ENCODE measurements at regions not wholly inside any gene's neighbourhood (a gene's known extent, or its start where the extent isn't known, plus 50 kb on each side); places are given as distances from the start of the nearest gene placed in this dataset.

- Histone ChIP-seq H3K4me1 (ENCODE audit: insufficient read depth, low read length) (no peaks in the 10 kb centered on the region), H3K36me3 (ENCODE audit: insufficient read depth, low read length) (no peaks in the 10 kb centered on the region), H3K27ac (ENCODE audit: low read depth in 1 of 2, low read length in 2 of 2) (no peak overlapping the region), H3K27me3 (ENCODE audit: control insufficient read depth in 1 of 2, insufficient read depth in 2 of 2, low read length in 2 of 2) (no peaks in the 10 kb centered on the region), H3K4me3 (ENCODE audit: low read length) (no peak overlapping the region), H3K9me3 (ENCODE audit: control insufficient read depth in 1 of 2, insufficient read depth in 1 of 2, low read length in 2 of 2) (no peaks in the 10 kb centered on the region)
- ATAC-seq (ENCODE audit: poor library complexity) (no peak), DNase-seq (no peak)
- no peaks in the 10 kb centered on the region for H3K36me3 Mint-ChIP-seq (ENCODE audit: low read depth)
- H3K4me3 Mint-ChIP-seq: no peak overlapping the region
- TF ChIP-seq, protein P1, sequence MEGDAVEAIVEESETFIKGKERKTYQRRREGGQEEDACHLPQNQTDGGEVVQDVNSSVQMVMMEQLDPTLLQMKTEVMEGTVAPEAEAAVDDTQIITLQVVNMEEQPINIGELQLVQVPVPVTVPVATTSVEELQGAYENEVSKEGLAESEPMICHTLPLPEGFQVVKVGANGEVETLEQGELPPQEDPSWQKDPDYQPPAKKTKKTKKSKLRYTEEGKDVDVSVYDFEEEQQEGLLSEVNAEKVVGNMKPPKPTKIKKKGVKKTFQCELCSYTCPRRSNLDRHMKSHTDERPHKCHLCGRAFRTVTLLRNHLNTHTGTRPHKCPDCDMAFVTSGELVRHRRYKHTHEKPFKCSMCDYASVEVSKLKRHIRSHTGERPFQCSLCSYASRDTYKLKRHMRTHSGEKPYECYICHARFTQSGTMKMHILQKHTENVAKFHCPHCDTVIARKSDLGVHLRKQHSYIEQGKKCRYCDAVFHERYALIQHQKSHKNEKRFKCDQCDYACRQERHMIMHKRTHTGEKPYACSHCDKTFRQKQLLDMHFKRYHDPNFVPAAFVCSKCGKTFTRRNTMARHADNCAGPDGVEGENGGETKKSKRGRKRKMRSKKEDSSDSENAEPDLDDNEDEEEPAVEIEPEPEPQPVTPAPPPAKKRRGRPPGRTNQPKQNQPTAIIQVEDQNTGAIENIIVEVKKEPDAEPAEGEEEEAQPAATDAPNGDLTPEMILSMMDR (IDR thresholded peaks at IDR 0.05): no peak
- H3K9me3 Mint-ChIP-seq: peaks cover 3% of the 10 kb centered on the region
- intact Hi-C loops (cut with DNase I, micrococcal nuclease): no loop called here
- H3K27me3 Mint-ChIP-seq: no peaks in the 10 kb centered on the region
- H3K4me1 Mint-ChIP-seq (ENCODE audit: low read depth): no peaks in the 10 kb centered on the region
- ChIA-PET POLR2A (no interaction called here), CTCF (no interaction called here)
- no peak overlapping the region for H3K27ac Mint-ChIP-seq
Measured at GRCh38 chr7:46932676-46933424, 649.1 kb downstream of the TNS3 start.

- H3K9me3 Mint-ChIP-seq: peaks cover 3% of the 10 kb centered on the region
- no peaks in the 10 kb centered on the region for H3K27me3 Mint-ChIP-seq
- CTCF ChIA-PET: no interaction called here
- Histone ChIP-seq H3K4me3 (ENCODE audit: low read length) (no peak overlapping the region), H3K9me3 (ENCODE audit: control insufficient read depth in 1 of 2, insufficient read depth in 1 of 2, low read length in 2 of 2) (no peaks in the 10 kb centered on the region), H3K27ac (ENCODE audit: low read depth in 1 of 2, low read length in 2 of 2) (no peak overlapping the region), H3K4me1 (ENCODE audit: insufficient read depth, low read length) (no peaks in the 10 kb centered on the region), H3K27me3 (ENCODE audit: control insufficient read depth in 1 of 2, insufficient read depth in 2 of 2, low read length in 2 of 2) (no peaks in the 10 kb centered on the region), H3K36me3 (ENCODE audit: insufficient read depth, low read length) (no peaks in the 10 kb centered on the region)
- ATAC-seq (ENCODE audit: poor library complexity) (no peak), DNase-seq (no peak)
- H3K36me3 Mint-ChIP-seq (ENCODE audit: low read depth): no peaks in the 10 kb centered on the region
- POLR2A ChIA-PET: no interaction called here
- no peaks in the 10 kb centered on the region for H3K4me1 Mint-ChIP-seq (ENCODE audit: low read depth)
- no peak overlapping the region for H3K27ac Mint-ChIP-seq
- H3K4me3 Mint-ChIP-seq: no peak overlapping the region
- intact Hi-C loops (cut with DNase I, micrococcal nuclease): no loop called here
- TF ChIP-seq, protein P1 (IDR thresholded peaks at IDR 0.05): no peak
Measured at GRCh38 chr7:46932306-46932675, 649.6 kb downstream of the TNS3 start.

DNA sequence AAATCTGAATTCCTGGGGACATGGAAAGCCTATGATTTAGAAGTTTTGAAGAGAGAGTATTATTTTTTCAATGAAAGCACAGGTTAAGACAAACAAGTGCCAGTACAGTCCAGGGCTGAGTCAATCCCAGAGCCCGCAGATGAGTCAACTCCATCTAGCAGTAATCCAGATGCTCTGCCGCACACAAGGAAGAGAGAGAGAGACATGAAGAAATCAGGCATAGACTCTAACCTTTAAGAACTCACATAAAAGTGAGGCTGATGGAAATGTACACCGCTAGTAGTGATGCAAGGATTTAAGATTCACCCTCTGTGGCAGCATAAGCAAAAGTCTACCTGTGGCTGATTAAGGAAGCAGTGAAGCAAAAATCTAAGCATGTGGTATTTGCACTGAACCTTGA lies 651.5 kb downstream of the TNS3 start:
- ChIA-PET POLR2A (no interaction called here), CTCF (no interaction called here)
- Mint-ChIP-seq H3K36me3 (ENCODE audit: low read depth) (no peaks in the 10 kb centered on the region), H3K4me3 (no peak overlapping the region), H3K27me3 (no peaks in the 10 kb centered on the region), H3K4me1 (ENCODE audit: low read depth) (no peaks in the 10 kb centered on the region), H3K27ac (no peak overlapping the region), H3K9me3 (peaks cover 3% of the 10 kb centered on the region)
- Histone ChIP-seq H3K27ac (ENCODE audit: low read depth in 1 of 2, low read length in 2 of 2) (no peak overlapping the region), H3K9me3 (ENCODE audit: control insufficient read depth in 1 of 2, insufficient read depth in 1 of 2, low read length in 2 of 2) (peaks cover 0 to 4% of the 10 kb centered on the region in 2 experiments), H3K4me1 (ENCODE audit: insufficient read depth, low read length) (no peaks in the 10 kb centered on the region), H3K36me3 (ENCODE audit: insufficient read depth, low read length) (no peaks in the 10 kb centered on the region), H3K4me3 (ENCODE audit: low read length) (no peak overlapping the region), H3K27me3 (ENCODE audit: control insufficient read depth in 1 of 2, insufficient read depth in 2 of 2, low read length in 2 of 2) (no peaks in the 10 kb centered on the region)
- intact Hi-C loops (cut with DNase I, micrococcal nuclease): no loop called here
- no peak for DNase-seq
- TF ChIP-seq, protein P1 (IDR thresholded peaks at IDR 0.05): no peak
- ATAC-seq (ENCODE audit: poor library complexity): no peak

Data from CD4-positive, alpha-beta T cell (primary cell).